Stimulated activated CD8-positive, alpha-beta memory T cell treated with anti-CD3 and anti-CD28 coated beads, Interleukin-12 subunit alpha, Interleukin-12 subunit beta, amount 100 ng/mL, for 24 hours (primary cell): ENCODE measurements at regions not wholly inside any gene's neighbourhood (a gene's known extent, or its start where the extent isn't known, plus 50 kb on each side); places are given as distances from the start of the nearest gene placed in this dataset.

Source experiments
- DNase-seq: peaks from one replicate; pipeline ENCODE4 v3.0.0-alpha.2; 2020; ENCODE audit errors: extremely low read depth

GRCh38 chr16:80041410-80041809 is 440.9 kb upstream of the MAF start:
- DNase-seq, result no peak

- no peak for DNase-seq
These were observed 440.3 kb upstream of the MAF start for GRCh38 chr16:80040814-80041213.

- no peak for DNase-seq
These were observed 439.9 kb upstream of the MAF start for GRCh38 chr16:80040413-80040812.

- DNase-seq, result no peak
These were observed 439.2 kb upstream of the MAF start for GRCh38 chr16:80039777-80040176.

- no peak for DNase-seq
These were observed 438.0 kb upstream of the MAF start for GRCh38 chr16:80038566-80038965.

GRCh38 chr16:80034948-80035663 is 434.6 kb upstream of the MAF start:
- no peak for DNase-seq

GRCh38 chr16:80034469-80034826 is 433.9 kb upstream of the MAF start:
- DNase-seq, result no peak

- no peak for DNase-seq
These were observed 433.4 kb upstream of the MAF start for GRCh38 chr16:80033783-80034468.

- DNase-seq, result no peak
These were observed 429.4 kb upstream of the MAF start for GRCh38 chr16:80029761-80030481.

- DNase-seq, result no peak
These were observed 428.8 kb upstream of the MAF start for GRCh38 chr16:80029381-80029630.

GRCh38 chr16:80028581-80029380 is 428.2 kb upstream of the MAF start:
- no peak for DNase-seq

GRCh38 chr16:80027007-80027965 is 426.7 kb upstream of the MAF start:
- DNase-seq, result peak; percentile 12

- no peak for DNase-seq
These were observed 424.7 kb upstream of the MAF start for GRCh38 chr16:80025236-80025635.

GRCh38 chr16:80024443-80024842 is 423.9 kb upstream of the MAF start:
- DNase-seq, result no peak

- no peak for DNase-seq
These were observed 423.3 kb upstream of the MAF start for GRCh38 chr16:80023865-80024264.

GRCh38 chr16:80019395-80019794 is 418.9 kb upstream of the MAF start:
- DNase-seq, result no peak

- no peak for DNase-seq
These were observed 417.9 kb upstream of the MAF start for GRCh38 chr16:80018466-80018865.

- DNase-seq, result no peak
These were observed 416.3 kb upstream of the MAF start for GRCh38 chr16:80016731-80017326.

- DNase-seq, result no peak
These were observed 415.0 kb upstream of the MAF start for GRCh38 chr16:80015566-80015965.

- DNase-seq, result no peak
These were observed 413.9 kb upstream of the MAF start for GRCh38 chr16:80014241-80014939.
